ENCODE measurements at regions not wholly inside any gene's neighbourhood (a gene's known extent, or its start where the extent isn't known, plus 50 kb on each side); places are given as distances from the start of the nearest gene placed in this dataset.

- no peak for DNase-seq (ENCODE audit: low read depth)
These were observed 141.7 kb upstream of the GPR149 start for GRCh38 chr3:154571553-154572226.

DNA sequence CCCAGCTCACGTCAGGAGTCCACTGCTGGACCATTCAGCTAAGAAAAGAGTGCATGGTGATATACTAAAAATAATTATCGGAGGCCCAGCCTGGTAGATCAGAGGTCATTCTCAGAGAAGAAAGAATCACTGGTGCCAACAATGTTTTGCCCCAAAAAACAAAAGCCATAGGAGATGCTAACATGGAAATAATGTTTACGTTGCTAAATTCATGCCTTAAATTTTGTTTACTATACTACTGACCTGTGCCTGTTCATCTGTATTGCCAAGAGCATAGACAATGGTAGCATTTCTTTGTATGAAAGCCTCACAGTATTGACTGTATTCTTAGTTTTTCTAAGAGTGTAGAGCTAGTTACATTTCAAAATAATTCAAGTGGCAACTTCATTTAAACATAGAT is 138.1 kb upstream of the GPR149 start:
- no peak for DNase-seq (ENCODE audit: low read depth)

DNA sequence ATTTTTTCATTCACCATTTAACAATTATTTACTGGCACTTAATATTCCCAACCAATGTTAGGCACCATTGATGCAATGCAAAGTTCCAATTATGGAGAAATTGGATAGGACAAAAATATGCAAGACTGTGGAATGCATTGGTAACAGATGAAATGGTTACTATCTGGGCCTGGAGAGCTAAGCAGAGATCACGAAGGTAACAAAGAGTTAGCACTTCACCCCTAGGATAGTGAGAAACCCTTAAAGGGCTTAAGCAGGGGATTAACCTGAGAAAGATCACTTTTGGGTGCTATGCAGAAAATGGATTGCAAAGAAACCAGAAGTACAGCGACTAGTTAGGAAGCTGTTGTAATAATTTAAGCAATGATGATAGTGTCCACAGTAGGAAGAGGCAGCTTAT is 129.6 kb upstream of the GPR149 start:
- no peak for DNase-seq (ENCODE audit: low read depth)

- no peak for DNase-seq (ENCODE audit: low read depth)
These were observed 122.3 kb upstream of the GPR149 start for GRCh38 chr3:154552338-154552737.

- DNase-seq (ENCODE audit: low read depth): no peak
These were observed 119.4 kb upstream of the GPR149 start for GRCh38 chr3:154549391-154549790.

DNA sequence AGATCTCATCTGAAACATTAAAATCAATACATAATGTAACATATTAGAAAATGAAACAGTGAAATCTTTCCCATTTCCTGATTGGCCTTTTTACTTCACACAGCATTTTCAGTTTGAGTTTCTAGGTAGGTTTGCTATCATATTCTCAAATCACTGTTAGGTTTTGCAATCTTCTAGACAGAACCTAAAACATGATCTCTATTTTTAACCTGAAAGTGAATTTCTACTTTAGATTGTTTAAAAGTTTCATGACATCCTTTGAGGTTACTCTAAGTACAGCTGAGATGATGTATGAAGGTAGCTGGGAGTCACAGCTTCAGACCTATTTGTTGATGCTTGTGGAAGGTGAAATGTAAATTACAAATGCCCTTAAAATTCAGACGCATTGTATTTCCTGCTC is 118.4 kb upstream of the GPR149 start:
- no peak for DNase-seq (ENCODE audit: low read depth)

- DNase-seq (ENCODE audit: low read depth): no peak
These were observed 112.8 kb upstream of the GPR149 start for GRCh38 chr3:154542837-154543236.

GRCh38 chr3:154540950-154541604 is 111.1 kb upstream of the GPR149 start:
- DNase-seq (ENCODE audit: low read depth): no peak

- DNase-seq (ENCODE audit: low read depth): no peak
These were observed 108.8 kb upstream of the GPR149 start for GRCh38 chr3:154538566-154539360.

- DNase-seq (ENCODE audit: low read depth): no peak
These were observed 106.8 kb upstream of the GPR149 start for GRCh38 chr3:154536751-154537150.

DNA sequence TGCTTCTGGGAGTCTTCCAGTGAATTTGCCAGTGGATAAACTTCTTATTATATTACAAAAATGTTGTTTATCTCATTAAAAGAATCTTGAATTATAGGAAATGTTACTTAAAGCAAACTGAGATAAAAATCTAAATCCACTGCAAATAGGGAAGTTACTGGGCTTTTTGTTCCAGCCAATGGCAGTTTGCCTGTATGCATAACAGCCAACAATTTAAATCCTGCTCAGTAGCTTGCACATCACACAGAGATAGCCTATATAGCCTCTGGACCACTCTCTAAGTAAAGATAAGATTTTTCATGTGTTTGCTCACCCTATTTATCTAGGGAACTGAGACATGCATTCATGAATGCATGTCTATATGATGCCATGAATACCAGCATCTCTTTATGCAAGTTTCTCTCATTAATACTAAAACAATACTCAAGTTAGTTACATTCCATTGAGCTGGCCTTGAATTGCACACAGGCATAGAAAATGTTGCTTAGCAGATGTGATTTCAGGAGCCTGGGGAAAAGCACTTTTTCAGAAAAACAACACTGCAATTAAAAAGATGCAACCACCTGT is 92.1 kb upstream of the GPR149 start:
- no peak for DNase-seq (ENCODE audit: low read depth)

- DNase-seq (ENCODE audit: low read depth): no peak
These were observed 87.4 kb upstream of the GPR149 start for GRCh38 chr3:154517404-154517803.

- no peak for DNase-seq (ENCODE audit: low read depth)
These were observed 85.9 kb upstream of the GPR149 start for GRCh38 chr3:154515921-154516320.

DNA sequence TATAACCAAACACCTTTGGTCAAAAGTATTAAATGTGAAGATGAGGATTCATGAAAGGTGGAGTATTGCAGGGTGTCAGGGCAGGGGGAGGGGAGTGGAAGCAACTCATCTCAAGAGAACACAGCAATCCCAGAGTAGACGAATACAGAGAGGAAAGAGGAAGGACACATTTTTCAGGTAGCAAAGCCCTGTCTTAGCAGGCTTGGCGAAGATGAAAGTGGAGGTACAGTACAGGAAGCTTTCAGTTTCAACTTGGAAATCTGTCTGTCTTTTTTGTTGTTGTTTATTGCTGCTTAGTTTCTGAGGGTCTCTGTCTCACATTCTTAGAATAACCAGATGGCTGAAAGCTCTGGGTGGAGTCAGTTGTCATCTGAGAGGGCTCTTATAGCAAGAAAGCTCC is 80.8 kb upstream of the GPR149 start:
- DNase-seq (ENCODE audit: low read depth): no peak

DNA sequence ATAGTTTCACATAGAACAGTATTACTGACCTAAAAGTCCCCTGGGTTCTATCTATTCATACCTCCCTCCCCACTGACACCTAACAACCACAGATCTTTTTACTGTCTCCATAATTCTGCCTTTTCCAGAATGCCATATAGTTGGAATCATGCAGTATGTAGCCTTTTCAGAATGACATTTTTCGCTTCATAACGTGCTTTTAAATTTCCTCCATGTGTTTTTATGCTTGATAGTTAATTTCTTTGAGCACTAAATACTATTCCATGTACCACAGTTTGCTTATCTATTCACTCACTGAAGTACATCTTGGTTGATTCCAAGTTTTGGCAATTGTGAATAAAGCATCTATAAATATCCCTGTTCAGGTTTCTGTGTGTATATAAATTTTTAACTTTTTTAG is 77.7 kb upstream of the GPR149 start:
- no peak for DNase-seq (ENCODE audit: low read depth)

DNA sequence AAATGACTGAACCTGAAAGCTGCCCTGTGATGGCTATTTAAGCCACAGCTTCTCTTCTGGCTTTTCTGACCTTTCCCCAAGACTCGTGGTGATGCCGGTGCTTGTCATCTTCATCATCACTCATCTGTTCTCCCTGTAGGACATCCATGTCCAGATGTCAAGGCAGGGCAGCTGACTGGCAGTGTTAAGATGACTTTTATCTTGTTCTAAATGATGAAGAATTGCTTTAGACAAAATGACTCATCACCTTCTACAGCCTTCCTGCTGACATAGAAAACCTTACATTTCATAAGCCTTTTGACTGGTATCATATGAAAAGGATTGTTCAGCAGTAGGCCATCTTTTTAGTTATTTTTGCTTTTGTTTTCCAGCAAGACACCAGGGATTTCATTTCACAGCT is 67.0 kb upstream of the GPR149 start:
- no peak for DNase-seq (ENCODE audit: low read depth)

- no peak for DNase-seq (ENCODE audit: low read depth)
These were observed 66.5 kb upstream of the GPR149 start for GRCh38 chr3:154496540-154496939.

GRCh38 chr3:154486949-154487348 is 57.0 kb upstream of the GPR149 start:
- no peak for DNase-seq (ENCODE audit: low read depth)

DNA sequence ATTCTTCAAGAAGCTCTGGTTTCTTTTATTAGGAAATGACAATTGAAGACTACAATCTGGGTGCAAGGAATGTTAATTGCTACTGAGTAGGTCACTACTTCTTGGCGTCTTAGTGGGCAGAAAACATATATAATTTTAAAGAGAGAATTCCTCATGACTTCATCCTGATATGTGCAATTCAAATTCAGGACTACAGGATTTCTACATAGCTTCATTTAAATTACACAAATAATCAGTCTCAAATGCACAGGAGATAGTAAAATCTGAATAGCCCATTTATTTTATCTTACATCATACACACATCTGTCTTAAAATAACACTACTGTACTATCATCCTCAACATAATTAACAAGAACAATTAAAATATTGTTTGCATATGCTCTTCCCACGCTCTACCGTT is 52.5 kb upstream of the GPR149 start:
- DNase-seq (ENCODE audit: low read depth): no peak

DNA sequence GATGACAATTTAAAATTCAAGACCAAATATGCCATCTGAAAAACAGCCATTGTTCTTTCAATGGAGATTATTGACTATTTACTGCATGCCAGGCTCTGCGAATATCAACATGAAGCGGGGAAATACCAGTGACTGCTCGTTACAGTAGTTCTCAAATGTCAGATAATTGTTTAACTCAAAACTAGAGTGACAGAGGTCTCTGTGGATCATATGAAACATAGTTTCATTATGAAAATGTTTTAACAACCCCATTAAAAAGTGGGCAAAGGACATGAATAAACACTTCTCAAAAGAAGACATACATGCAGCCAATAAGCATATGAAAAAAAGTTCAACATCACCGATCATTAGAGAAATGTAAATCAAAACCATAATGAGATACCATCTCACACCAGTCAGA is 50.0 kb upstream of the GPR149 start:
- DNase-seq (ENCODE audit: low read depth): no peak
